HG03442 (cell line): ENCODE measurements at regions not wholly inside any gene's neighbourhood (a gene's known extent, or its start where the extent isn't known, plus 50 kb on each side); places are given as distances from the start of the nearest gene placed in this dataset.

Experiments used
- ATAC-seq: cut with Tn5 transposase; IDR thresholded peaks from one replicate; pipeline ENCODE4 v1.9.1; 2021; ENCODE audit warnings: mild to moderate bottlenecking, moderate library complexity; ENCODE audit not compliant: unreplicated experiment

DNA sequence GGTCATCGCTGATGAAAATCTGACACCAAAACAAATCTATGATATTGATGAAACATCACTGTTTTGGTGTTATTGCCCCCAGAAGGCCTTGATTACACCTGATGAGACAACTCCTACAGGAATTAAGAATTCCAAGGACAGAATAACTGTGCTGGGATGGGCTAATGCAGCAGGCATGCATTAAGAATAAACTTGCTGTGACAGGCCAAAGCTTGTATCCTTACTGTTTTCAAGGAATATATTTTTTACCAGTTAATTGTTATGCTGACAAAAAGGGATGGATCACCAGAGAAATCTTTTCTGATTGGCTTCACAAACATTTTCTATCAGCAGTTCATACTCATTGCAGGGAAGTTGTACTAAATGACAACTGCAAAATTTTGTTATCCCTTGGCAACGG is 278.2 kb downstream of the IKZF2 start:
- ATAC-seq: no peak

DNA sequence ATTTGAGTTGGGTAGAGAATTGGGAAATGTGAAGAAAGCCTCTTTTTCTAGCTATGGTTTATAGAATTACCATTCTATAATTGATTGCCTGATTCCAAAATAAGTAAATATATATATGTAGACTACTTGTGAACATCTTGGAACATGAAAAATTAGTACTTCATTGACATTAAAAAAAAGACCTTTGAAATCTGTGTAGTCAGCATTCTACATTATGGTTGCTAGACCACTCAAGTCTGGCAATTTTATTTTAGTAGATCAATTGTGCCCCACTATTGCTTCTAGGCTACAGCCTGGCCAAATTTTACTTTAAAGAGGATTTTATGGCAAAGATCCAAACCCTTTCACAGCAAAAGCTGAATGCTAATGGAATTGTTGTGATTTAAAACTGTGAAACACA is 279.8 kb downstream of the IKZF2 start:
- no peak for ATAC-seq

DNA sequence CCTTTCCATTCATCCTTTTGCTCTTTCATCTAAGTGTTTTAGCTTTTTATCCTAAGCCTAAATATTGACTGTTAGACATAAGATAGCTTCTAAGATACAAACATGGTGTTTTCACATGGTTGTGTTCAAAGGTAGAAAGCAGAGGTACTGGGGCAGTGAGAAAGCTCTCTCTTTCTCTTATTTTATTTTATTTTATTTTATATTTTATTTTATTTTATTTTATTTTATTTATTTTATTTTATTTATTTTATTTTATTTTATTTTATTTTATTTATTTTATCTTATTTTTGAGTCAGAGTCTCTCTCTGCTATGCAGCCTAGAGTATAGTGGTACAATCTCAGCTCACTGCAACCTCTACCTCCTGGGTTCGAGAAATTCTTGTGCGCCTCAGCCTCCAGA is 287.2 kb downstream of the IKZF2 start:
- ATAC-seq: no peak

DNA sequence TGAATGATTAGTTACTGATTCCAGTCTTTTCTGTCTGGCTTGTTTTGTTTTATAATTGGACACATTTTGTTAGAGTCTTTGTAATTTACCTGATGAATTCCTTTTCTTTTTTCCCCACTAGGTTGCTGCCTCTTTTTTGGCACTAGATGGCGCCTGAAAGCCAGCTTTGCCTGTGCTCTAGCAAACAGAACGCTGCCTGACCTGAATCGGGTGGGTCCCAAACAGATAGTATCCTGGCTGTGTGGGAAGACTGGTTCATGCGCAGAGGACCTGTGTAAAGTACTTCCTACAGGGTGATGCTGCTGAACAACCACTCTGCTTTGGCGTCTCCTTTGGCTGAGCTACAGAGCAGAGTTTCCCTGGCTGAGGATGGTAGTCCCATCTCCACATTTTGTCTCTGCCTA is 288.2 kb downstream of the IKZF2 start:
- ATAC-seq: peak; percentile 43

DNA sequence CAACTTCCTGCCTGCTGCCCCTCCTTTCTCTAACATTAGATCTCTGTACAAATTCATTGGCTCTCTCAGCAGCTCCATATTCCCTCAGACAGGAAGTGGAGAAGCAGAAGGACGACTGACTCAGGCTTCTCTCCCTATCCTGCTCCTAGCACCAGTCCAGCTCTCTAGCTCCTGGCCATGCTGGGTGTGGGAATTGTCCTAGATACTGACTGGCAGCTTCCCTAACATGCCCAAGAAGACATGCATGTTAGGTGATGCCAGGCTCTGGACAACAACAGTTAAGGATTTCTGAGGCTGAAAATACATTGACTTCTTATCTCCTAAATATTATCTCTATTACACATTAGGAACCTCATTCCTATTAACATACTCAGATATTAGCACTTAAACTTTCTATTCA is 292.9 kb downstream of the IKZF2 start:
- no peak for ATAC-seq

DNA sequence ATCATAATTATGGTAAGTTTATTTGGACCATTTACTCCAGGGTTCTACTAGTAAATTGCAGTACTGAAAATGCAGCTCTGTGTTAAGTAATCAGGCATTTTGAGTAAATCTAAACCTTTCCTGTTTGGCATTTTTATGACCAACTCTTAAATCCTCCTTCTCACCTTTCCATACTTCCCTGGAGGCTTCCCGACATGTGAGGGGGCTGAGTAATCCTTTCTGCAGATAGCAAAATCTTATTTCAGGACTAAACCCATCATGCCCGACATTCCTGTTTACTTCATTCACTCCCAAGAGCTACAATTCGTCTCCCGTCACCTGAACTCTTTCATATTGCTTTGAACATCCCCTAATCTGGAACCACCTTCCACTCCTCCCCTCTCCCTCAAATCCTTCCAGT is 296.6 kb downstream of the IKZF2 start:
- ATAC-seq: no peak

DNA sequence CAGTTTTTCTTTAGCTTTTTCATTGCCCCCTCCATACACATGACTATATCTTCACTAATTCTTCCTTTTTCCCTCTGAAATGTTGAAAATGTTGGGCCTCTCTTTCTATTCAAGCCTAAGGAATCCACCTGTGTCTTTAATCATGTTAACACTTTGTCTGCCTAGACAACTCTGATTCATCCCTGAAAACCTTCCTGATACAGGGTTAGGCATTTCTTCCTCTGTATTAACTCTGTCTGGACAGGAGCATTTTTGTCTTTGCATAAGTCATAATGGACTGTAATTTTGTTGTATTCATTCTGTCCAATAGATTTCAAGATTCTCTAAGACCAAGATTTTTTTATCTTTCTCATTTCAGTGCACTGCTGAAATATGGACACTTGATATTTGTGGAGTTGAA is 297.3 kb downstream of the IKZF2 start:
- no peak for ATAC-seq

DNA sequence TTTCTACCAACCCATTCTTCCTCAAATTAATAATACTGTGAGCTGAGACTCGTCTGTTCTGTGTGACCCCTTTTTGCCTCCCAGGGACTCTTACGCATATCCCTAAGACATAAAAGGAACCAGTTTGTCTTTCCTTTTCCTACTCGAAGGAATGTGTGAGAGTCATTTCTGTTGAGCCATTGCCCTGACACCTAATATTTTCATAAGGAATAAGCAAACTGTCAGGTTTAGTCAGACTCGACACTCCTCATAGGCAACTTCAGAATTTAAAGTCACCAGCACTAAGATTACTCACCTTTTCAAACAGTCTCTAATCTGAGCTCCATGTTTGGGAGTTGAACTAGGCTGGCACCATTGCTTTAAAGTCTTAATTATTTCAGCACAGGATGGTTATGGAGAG is 305.5 kb downstream of the IKZF2 start:
- ATAC-seq: no peak

DNA sequence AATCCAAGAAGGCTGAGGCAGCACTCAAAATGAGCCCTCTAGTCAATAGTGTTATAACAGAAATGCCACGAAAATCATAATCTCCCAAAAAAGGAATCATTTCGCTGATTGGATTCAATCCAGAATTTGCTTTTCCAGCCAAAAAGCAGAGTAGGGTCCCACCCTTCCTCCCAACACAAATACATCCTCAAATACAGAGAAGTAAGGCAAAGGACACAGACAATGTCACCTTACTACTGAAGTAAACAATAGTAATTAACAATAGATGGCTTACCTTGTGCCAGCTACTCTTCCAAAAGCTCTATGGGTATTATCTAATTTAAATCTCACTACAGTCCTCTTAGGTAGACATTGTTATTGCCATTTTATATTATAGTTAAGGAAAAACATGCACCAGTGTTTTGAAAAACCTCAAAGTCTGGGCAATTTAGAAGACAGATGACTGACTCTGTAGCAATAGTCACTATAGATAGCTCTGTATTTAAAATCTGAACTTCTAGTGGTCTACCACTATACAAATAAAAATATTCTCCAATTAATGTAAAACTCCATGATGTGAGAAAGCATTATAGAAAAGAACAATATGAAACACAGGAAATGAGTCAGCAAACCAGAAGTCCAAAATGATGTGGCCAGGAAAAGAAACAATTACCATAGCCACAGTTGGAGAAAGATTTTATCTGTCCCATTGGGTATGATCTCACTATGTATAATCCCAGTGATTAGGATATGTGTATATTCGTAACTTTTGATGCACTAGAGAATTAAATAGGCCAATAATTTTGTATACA is 305.0 kb upstream of the ERBB4 start:
- ATAC-seq: peak; percentile 57

DNA sequence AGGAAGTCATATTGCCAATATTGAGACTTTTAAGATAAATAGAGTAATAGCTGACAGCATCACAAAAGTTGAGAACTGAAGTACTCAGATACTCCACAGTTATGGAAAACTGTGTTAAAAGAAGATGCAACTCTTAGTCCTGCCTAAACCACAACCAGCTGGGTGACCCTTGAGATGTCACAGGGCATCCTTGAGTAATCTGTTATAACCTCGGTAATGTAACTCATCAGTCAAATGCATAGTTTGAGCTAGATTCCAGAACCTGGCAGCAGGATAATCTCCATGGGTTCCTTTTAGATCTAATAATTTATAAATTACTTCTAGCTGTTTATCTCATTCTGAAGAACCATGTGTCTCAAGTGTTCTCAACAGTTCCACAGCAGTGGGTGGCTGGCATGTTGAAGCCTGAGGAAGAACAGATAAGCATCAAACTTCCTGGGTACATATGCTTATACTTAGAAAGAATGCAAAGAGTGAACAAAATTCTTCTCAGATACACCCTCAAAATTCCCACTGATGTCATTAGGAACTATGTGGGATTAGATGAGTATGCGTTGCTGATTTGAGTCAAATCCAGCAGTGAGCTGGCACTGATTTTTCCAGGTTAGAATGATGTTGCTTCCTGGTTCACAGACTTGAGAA is 304.1 kb upstream of the ERBB4 start:
- no peak for ATAC-seq

DNA sequence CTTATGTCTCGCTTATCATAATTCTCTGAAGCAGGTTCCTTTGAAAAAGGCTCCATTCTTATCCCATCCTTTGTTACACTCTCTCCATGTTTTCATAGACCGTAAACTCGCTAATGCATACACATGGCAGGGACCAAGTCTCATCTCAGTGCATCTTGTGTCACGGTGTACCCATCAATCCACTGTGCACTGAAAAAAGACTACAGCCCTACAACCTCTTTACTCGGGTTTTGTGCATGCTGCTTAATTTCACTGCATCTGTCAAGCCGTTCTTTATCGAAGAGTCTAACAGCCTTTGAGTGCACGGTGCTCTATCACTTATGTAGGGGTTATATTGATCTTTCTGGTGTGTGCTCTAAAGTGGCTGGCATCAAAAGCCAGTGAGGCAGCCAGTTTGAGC is 302.9 kb upstream of the ERBB4 start:
- ATAC-seq: no peak

DNA sequence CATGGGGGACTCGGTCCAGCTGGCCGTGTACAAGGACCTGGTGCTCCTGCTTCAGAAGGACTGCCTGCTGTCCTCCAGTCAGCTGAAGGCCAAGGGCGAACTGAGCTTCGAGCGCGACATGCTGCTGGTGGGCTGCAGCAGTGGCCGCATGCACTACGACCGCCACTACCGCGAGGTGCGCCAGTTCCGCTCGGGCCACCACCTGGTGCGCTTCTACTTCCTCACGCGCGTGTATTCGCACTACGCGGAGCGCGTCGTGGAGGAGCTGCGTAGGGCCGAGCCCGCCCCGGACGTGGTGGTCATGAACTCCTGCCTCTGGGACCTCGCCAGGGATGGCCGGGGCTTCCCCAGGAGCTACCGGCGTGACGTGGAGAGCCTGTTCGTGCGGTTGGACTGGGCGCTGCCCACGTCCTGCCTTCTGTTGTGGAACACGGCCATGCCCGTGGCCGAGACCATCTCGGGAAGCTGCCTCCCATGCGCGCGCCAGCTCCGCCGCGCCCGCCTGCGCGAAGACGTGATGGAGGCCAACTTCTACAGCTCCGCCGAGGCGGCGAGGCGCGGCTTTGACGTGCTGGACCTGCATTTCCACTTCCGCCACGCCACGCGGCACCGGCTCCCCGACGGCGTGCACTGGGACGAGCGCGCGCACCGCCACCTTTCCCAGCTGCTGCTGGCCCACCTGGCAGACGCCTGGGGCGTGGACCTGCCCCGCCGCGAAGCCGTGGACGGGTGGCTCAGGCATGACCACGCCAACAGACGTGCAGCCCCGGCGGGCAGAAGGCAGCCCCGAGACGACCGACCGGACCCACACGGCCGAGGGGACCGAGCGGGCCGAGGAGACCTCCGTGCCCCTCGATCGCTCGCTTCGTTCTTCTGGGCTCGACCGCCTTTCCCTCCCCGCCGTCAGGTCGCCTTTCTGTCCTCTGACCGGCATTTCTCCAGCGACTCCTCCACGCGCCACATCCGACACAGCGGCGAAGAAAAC is 293.9 kb upstream of the ERBB4 start:
- ATAC-seq: no peak

DNA sequence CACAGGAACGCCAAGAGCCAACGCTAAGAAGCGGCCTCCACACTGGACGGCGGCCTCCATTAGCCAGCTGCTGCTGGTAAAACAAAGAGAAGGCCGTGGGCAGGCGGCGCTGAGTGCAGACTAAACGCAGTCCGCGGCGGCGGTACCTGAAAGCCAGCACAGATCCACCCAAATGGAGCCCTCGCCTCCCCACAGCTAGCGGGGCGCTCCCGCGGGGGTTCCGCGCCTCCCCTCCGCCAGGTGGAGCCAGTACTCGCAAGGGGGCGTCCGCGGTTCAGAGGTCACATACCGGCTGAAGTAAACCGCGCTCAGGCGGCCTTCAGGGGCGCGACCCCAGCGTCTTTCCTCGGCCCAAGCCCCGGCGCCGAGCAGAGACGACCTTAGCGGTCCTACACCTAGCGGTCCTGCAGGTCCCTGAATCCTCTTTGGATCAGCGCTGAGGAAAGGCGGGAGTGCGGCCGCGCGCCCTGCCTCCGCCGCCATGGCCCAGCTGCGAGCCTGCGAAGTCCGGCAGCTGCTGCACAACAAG is 293.1 kb upstream of the ERBB4 start:
- ATAC-seq: no peak

DNA sequence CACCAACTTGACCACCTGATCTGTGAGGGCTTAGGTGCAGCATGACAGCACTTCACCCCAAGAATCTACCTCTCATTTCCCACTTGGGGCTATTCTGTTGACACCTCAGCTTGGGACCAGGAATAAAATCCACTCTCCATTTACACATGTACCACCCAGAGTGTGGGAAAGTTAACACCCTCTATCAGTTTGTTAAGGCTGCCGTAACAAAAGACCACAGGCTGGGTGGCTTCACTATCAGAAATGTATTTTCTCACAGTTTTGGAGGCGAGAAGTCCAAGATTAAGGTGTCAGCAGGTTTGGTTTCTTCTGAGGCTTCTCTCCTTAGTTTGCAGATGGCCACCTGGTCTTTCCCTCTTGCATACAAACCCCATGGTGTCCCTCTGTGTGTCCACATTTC is 277.7 kb upstream of the ERBB4 start:
- ATAC-seq: no peak

DNA sequence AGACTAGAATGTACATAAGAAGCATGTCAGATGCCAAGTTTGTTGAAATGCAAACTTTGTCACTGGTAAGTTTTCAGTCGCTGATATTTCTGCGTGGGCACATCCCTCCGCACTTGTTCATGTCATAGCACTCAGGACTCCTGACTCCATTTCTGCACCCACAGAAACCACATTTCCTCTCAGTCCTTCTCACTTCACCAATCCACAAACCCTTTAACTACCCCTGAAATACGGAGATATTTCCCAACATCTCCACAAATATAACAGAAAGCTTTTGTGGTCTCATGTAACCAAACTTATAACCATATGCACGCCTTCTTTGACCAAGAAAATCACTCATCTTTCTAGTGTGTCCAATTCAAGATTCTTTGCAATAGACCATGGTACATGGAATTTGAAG is 276.9 kb upstream of the ERBB4 start:
- peak; percentile 60 for ATAC-seq

DNA sequence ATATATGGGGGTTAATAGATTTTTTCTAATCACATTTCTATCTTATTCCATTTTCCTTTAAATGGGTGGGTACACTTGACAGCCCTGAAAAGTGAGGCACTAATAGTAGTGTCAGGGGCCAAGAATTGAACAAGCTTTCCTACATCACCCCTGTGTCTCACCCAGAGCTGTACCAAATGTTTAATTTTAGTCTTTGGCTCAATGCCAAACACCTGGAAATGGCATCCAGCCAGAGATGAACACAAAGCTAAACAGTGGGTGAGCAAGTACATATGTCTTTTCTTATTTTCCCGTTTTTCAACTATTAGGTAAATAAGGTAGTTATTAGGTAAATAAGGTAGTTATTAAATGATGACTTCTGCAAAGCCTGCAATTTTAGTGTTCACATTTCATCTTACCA is 276.3 kb upstream of the ERBB4 start:
- ATAC-seq: peak; percentile 1

DNA sequence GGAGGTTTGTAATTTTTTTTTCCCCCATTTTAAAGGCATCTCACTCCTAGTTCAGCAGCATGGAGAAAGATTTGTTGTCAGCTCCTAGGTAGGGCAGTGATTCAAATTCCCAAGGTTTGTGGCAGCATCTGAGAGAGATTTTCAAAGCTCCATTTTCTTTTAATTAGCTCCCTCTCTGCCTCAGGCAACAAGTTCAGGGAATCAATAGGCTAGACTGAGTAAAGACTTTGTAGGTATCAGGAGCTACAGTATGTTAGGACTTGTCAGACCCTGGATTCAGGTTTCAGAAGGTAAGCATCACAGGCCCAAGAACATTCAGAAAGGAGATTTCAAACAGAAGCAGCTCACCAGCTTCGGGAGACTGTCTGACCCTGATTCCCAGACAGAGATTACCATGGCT is 273.3 kb upstream of the ERBB4 start:
- ATAC-seq: no peak

DNA sequence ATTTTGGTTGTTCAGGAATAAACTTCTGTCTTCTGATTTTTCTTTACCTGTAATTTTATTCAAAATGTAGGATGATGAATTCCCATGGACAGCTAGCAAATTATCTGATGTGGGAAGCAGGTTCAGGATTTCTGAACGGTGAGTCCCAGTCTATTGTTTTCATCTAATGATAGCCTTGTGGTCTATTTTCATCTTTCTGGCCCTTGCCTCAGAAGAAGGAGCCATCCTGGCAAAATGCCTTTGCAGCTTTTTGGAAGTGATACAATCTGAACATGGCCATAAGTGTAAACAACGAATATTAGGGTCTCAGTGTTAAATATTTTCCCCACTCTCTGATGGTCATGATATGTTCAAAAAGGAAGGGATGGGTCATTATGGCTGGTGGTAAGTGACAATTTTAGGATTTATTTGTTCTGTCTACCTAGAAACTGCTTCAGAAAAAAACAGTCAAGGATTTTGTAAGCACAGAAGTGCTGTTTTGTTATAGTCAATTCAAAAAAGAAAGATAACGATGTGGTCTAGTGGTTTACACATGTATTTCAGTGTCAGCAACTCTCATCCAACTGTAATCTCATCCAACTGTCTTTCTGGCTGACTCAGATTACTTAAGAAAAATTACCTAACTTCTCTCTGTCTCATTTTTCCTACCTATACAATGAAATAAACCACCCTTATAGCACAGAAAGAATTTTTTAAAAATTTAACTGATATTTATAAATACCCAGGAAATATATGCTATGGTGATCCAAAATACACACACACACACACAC is 272.6 kb upstream of the ERBB4 start:
- ATAC-seq: peak; percentile 41

DNA sequence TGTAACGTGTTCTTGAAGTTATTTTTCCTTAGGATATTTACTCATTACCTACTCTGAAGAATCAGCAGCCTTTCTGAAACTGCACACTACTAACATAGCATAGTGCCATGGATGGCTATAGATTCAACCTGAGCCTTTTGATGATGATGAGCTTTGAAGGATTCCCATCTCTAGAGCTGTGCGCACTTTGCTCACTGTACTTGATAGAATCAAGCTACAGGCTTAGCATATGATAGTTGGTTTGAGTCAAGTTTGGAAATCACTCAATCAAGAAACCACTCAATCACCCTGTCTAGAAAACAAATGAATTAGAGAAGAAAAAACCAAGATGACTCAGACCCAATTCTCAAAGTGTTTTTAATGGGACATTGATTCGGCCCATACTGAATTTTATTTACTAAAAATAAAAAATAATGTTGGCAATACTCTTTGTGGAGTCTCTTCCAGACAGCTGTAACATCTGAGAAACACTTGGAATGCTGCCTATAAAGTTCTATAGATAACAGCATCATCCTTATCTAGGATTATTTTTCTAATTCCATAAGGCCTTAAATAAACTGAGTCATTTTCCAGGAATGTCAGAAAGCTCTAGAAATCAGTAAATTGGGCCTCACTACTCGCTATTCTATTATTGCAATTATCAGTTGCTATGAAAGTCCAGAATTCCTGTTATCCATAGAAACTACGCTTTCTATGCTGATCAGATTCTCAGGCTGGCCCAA is 259.0 kb upstream of the ERBB4 start:
- ATAC-seq: no peak

DNA sequence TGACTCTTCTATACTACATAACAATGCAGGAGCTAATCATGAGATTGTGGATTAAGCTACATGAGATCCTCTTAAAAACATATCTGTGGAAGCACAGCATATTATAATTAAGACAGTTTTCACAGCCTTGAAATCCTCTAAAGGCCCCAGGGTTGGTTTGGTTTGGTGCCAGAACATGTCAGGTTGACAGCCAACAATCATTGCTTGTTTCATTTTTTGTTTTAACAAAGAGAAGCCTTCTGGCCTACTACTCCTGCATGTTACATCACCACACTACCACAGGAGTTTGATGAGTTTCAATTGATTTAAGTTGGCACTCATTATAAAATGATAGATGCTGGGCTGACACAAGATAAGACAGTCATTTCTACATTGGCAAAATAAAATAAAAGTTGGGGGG is 255.9 kb upstream of the ERBB4 start:
- no peak for ATAC-seq
